NCI-H460 (cell line): ENCODE measurements at regions not wholly inside any gene's neighbourhood (a gene's known extent, or its start where the extent isn't known, plus 50 kb on each side); places are given as distances from the start of the nearest gene placed in this dataset.

ENCODE experiments used
- DNase-seq: peaks from one replicate; pipeline ENCODE4 v3.0.0-alpha.2; 2016; ENCODE audit warnings: low read depth; ENCODE audit errors: extremely low read depth

DNA sequence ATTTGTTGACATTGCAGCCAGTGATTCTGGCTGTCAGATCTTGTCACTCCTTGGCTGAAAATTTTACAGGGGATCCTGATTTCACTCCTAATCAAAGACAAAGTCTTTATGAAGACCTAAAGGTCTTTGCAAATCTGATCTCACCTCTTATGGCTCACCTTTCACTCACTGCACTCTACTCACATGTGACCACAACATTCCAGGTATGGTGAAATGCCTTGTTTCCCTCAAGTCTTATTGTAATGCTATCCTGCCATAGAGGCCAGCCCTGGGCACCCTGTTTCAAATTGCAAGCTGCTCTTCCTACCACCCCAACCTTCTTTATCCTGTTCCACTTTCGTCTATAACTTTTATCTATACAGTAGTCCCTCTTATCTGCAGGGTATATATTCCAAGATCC, 200.1 kb downstream of the NDFIP2 start:
- no peak for DNase-seq

DNA sequence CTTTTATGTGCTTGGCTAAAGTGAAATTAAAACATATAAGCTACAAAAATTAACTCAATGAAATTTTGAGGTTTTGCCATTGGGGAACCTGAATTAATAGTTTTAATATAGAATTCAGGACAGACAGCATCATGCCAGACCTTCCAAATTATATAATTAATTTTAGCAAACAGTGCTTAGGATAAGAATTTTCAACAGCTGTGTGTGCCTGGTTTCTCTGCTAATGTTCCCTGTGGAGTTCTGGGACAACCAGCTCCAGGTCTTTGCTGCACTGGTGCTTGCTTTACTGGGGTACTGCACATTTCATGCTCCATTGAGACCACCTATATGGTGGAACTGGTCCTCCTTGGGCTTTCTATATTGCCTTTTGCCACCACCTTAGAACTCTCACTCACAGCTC, 199.5 kb downstream of the NDFIP2 start:
- DNase-seq, result no peak

DNA sequence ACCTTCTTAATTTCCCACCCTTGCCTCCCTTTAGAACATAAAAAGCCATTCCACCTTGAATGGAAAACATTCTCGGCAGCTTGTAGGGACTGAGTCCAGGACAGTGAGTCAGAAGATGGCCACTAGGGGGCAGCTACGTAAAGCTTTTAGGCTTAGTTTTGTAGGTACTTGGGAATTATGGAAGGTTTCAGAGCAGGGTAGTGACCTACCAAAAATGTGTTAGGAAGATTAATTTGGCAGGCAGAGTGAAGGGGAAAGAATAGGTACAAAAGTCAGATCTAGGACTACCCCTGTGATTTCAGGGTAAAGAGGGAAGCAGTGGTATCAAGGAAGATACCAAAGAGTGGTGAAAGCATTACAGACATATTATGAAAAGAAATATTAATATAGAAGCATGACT, 198.4 kb downstream of the NDFIP2 start:
- peak; percentile 56 for DNase-seq

DNA sequence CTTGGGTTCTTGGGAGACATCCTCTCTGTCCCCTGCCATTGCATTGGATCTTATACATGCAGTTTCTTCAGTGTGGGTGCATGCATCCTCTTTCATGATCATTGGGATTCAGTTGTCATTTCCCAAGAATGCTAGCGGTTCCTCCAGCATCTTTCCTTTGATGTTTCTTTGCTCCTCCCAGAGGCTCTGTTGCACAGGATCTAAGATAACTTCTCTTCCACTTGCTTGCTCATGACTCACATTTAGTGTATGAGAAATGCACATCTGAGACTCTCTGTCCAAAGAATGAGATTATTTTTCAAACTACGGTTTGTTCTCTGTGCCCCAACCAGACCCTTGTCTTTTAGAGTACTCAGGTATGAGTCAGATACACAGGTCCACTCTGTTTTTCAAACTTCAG, 197.1 kb downstream of the NDFIP2 start:
- DNase-seq, result no peak

DNA sequence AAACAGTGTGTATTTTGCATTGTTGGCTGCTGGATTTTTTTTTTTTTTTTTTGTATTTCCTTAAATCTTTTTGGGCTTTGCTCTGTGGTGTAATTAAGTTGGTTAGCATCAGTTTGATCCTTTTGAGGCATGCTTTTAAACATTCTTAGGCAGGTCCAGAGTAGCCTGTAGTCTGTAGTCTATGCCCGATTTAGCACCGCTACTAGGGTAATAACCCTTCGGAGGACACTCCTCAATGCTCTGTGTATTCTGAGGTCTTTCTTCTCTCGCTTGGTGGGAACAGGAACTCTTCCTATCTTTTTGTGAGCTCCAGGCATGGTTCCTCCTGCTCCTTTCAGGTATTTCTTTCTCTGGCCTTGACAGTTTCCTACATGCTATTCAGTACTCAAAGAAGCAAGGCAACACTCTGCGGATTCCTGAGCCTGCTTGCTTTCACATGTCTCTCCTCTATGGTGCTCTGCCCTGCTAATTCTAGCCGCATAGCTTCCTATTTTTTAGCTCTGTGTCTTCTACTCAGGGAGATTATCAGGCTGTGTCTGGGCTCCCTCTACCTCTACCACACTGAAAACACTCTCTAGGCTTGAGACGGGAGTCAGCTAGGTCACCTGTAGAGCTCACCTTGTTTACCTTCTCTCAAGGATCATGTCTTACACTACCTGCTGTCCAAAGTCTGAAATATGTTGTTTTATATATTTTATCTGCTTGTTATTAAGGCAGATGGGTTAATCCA, 195.1 kb downstream of the NDFIP2 start:
- DNase-seq, result no peak

DNA sequence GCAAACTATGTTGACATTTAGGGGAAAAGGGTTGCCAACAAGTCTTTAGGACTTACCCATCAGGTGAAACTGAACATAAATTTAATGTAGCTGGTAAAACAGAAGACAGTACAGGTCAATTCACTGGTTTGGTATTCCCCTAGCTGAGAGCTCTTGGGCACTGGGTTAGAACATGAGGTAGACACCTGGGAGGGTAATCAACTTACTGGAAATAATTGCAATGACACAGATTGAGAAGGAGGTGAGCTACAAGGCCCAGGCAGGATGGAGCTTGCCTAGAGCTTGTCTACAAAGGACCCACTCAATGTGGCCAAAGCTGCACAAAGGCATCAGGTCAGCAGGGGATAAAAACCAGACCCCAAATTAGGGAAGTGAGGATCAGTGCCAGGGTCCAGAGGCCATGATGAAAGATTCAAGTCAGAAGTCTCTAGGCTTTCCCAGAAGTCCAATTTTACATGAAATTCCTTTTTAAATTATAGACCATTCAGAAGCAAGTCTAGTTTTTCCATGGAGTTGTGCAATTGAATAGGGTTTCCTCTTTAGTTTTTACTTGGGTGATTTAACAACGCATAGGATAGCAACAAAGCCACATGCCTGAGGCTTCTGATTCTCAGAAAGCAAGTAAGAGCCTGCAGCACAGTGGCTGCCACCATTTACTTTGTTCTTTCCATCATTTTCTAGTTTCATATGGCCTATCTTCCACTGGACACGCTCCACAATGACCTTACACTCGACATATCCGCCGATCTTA, 194.0 kb downstream of the NDFIP2 start:
- DNase-seq, result no peak

DNA sequence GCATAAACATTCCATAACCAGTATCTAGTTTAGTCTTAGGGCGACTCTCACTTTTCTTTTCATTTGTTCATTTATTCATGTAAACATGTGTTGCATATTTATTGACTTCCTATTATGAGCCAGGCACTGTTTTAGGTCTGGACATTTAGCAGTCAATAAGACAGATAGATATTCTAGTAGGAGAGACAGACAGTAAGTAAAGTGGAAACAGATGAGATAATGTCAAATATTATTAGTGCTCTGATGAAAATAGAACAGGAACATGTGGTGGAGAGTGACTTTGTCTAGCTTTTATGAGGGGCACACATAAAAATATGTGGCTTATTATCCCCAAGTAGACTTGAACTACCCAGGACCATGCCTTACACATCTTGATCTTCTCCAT, 193.0 kb downstream of the NDFIP2 start:
- no peak for DNase-seq

DNA sequence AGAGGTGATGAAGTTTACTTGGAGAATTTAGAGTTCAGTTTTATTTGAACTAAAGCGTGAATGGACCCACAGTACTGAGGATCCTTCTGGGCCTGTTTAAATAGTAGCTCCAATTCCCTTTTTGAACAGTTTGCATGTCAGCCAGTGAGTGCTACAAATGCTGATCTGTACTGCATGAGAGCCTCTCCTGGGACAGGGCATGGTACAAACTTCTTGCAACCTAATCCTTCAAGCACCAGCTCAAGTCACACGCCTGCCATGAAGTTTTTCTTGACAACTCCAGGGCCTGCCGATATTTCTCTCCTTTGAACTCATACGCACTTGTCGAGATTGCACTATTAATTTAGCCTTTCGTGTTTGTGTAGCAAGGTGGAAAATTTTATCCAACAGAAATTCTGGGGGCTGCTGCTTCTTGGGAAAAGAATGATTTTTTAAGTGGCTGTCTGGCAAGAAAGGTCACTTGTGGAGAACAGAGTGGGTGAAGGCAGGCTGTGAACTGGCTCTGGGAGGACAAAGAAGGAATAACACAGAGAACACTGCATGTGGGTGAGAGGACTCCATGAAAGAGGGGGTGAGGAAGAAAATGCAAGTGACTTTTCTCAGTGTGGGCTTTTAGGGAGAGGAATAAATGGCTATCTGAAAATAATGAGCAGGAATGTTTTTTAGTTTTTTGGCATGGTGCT, 192.5 kb downstream of the NDFIP2 start:
- DNase-seq, result no peak

DNA sequence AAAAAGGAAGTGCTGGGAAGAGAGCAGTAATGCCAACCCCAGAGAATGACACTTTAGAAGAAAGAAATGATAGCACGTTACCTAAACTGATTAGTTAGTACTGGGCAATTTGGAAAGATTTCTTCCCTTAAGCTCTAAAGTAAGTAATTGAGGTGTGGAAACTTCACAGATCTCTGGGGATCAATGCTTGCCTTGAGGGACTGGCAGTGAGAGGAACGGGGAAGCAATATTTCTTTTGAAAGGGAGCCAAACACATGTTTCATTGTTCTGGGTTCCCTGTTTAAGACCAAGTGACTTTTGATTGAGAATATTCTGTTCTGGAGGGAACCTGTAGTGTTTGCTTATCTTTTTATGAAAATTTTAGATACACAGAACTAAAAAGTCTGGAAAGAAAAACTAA, 190.5 kb downstream of the NDFIP2 start:
- DNase-seq, result no peak

DNA sequence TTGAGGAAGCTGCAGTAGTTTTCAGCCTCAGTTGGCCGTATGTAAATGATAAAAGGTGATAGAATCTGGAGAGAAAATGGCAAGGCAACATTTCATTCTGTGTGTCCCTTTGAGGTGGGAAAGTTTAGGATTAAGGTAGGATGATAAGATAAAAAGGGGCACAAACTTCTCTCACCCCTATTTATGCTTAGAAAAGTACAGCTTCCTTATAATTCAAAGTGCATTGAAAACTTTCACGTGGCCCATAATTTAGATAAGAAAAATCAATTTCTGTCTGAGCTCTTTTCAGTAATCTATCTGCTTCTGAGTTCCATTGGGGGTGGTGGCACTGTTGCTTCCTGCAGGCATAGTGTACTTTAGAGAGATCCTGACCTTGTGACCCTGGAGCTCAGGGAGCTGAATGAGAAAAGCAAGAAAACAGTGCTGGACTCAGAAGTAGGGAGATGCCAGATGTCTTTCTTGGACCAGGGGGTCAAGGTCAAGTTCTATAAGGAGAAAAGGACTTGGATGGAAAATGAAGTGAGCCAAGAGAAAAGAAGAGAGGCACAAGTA, 187.3 kb downstream of the NDFIP2 start:
- no peak for DNase-seq

DNA sequence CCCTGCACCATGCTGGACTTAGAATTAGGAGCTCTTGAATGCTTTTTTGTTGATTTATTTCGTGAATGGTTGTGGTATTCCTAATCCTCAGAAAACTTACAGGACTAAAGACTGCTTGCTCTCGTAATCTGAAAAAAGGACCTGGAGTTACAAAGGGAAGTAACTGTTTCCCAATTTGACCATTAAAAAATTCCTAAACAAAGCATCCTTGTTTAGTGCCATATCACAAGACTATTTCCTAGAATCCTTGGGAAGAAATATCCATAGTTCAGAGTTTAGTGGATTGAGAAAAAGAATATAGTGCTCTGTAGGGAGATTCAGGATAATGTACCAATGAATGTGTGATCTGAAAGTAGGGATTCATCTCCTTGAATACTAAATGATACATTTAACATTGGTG, 186.8 kb downstream of the NDFIP2 start:
- no peak for DNase-seq

DNA sequence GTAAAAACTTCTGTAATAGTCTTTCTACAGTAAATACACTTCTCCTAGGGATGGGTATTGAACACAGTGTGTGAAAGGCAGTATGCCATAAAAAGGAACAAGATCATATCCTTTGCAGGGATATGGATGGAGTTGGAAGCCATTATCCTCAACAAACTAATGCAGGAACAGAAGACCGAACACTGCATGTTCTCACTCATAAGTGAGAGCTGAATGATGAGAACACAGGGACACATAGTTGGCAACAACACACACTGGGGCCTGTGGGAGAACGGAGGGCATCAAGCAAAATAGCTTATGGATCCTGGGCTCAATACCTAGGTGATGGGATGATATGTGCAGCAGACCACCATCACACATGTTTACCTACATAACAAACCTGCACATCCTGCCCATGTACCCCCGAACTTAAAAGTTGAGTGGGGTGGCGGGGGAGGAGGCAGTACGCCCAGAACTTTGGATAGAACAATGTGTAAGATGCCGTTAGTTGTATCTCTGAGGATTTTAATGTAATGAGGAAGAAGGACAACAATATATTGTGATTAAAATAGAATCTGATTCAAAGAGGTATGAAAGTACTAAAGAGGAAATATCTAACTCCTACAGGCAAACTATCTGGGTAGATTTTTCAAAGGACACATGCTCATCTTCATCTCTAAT, 183.2 kb downstream of the NDFIP2 start:
- DNase-seq, result no peak

DNA sequence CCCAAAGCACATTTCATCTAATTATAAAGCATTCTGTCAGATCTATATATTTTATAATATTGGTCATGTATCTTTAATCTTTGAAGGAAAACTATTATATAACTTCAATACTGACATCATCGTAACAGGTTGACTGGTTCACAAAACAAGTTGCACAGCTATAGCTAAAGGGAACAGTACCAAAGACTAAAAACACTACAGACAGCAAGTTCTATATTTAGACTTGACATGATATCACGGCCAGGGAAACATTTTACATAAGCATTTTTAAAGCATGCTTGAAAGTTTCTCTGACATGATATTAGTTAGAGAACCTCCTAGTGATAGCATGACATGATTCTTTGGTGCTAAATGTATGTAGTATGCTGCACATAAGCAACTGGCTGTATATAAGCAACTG, 182.5 kb downstream of the NDFIP2 start:
- DNase-seq, result no peak

DNA sequence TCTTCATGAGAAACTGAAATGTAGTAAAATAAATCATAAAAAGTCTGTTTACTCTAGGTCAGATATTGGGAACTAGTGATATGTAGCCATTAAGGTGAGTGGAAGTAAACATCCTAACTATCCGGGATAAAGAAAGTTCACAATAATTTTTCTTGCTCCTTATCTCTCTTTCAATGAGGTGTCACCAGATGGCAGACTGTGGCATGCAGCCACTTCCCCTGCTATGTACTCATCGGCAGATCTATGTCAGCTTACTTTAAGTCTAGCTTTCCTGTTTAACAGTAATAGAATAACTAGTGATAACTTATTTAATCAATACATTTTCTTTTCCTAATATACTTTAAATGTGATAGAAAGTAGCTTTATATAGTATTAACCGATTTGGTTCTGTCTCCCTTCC, 181.9 kb downstream of the NDFIP2 start:
- no peak for DNase-seq

DNA sequence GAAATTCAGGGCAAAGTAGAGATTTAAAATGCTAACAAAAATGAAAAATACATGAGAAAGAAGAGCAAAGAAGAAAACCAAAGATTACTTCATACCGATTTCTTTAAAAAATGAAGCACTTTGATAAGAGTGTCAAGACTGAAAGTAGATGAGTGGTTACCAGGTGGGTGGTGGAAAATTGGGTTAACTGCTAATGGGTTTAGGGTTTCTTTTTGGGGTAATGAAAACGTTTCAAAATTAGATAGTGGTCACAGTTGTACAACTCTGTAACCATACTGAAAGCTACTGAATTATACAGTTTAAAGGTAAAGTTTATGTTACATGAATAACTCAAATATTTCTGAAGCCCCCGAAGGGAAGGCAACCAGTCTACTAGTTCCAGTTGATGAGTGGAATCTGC, 179.4 kb downstream of the NDFIP2 start:
- no peak for DNase-seq

DNA sequence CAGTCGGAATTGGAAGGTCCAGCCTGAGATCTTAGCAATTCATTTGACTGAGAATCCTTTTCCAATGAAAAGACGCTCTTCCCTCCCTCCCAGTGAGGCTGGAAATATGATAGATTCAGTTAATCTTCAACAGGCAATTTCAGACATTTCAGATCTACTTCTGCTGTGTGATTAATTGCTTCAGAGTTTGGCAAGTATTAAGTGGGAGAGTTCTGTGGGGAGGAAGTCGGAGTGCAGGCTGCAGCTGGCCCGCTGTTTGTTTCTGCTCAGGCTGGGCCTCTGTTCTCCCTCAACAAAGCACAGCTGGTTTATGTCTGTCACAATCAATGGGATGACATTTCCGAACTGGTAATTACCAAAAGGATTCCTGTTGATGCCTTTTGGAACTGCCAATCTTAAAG, 178.2 kb downstream of the NDFIP2 start:
- no peak for DNase-seq

DNA sequence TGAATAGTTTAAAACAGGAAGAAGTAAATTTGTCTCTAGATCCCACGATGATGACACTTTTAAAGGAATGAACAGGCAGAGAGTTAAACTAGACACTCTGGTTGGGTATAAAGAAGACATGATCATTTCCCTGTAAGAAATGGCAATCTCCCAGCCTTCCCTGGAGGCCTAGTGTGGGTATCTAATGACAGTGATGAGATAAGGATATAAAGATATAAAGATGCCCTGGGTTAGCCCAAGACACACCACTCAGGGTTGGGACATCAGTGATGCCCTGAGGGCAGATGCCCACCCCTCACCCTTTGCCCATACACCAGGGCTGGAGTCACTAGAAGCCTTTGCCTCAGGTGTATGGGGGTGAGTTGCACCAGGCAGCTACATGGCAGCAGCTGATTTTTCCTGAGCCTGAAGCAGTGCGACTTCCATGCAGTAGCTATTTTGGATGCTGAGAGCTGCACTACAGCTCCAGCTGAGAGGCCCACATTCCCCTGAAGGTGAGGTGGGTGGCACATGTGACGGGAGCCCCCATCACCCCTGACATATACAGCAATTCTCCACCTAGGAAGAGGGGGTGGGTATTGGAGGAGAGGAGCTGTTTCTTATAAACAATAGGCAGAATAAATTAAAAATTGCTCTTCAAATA, 177.5 kb downstream of the NDFIP2 start:
- DNase-seq, result no peak

DNA sequence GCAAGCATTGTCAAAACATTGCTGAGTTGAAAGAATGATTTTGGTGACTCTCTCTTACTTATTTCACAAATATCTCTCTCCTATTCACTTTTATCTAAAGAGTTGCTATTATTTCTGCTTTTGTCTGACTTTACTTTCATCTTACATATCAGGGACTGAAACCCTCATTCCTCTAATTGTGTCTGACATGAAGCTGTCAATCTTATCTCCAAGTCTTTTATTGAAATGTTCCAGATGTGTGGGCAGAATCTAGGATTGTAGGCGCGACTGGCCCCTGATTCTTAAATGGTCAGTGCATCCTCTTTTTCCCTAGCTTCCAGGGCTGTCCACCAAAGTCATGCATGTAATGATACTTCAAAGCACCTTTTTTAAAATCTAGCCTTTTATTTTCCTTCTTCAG, 174.6 kb downstream of the NDFIP2 start:
- DNase-seq, result no peak

DNA sequence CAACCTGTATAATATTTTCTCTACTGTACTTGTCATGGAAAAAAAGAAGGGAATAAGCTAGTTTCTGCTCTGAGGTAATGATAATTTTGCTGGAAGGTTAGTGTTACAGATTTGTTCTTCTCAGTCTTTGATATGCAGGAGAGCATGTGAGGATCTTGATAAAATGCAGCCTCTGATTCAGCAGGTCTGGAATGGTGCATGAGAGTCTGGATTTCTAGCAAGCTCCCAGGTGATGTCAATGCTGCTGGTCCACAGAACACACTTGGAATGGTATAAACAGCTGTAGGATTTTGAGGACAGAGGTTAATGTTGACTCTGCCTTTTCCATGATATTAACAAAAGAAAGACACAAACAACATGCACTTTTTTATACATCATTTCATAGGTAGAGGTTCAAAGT, 173.6 kb downstream of the NDFIP2 start:
- DNase-seq, result no peak

DNA sequence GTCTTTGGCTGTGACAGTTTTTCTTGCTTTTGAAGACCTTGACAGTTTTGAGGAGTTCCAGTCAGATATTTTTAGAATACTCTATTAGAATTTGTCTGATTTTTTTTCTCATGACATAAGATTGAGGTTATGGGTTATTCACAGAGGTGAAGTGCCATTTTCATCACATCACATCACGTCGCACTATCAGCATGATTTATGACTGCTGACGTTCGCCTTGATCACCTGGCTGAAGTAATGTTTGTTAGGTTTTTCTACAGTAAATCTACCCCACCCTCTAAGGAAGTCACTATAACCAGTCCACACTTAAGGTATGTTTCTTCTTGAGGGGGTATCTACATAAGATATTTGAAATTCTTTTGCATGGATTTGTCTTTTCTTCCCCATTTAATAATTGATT, 169.7 kb downstream of the NDFIP2 start:
- no peak for DNase-seq

DNA sequence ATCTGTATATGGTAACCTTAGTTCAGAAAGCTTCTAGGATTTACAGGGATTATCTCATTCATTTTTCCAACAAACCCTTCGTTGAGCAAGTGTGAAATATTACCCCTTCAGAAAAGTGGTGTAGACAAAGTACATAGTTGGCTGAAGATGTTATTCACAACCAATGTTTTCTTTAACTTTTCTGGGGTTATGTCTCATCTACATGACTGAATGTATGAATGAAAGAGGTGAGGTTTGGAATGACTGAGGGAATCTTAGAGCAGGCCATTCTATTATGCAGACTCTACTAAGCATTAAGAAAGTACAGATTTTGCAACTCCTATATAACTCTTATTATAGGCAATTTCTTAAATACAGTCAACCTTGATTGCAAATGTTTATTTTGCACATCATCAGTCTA, 167.2 kb downstream of the NDFIP2 start:
- no peak for DNase-seq
